Prostate gland (tissue), 2 donors: ENCODE measurements at regions not wholly inside any gene's neighbourhood (a gene's known extent, or its start where the extent isn't known, plus 50 kb on each side); places are given as distances from the start of the nearest gene placed in this dataset.

Experiments used
- DNase-seq: peaks from one replicate; pipeline ENCODE4 v3.0.0-alpha.2; 2019; ENCODE audit warnings: low spot score
- H3K27ac ChIP-seq, 2 donors: fragments of 200-600 bp; sonication (generic); 2 replicates each; pipeline ENCODE4 v1.5.1; 2017 to 2019
- H3K27me3 ChIP-seq: fragments of 200-600 bp; sonication (generic); replicated peaks from 2 replicates; pipeline ENCODE4 v1.5.1; 2019; ENCODE audit not compliant: insufficient read depth
- H3K36me3 ChIP-seq, 2 donors: fragments of 200-600 bp; sonication (generic); 1 replicate in 1 of 2; 2 replicates in 1 of 2; pipeline versions ENCODE4 v1.5.1 to v1.8.1; 2017 to 2019
- H3K4me1 ChIP-seq: fragments of 200-600 bp; sonication (generic); replicated peaks from 2 replicates; pipeline ENCODE4 v1.5.1; 2019
- H3K4me3 ChIP-seq, 2 donors: fragments of 200-600 bp; sonication (generic); 2 replicates each; pipeline ENCODE4 v1.5.1; 2017 to 2019
- H3K9me3 ChIP-seq: fragments of 200-600 bp; sonication (generic); 2 replicates; pipeline ENCODE4 v1.5.1; 2017
- POLR2A ChIP-seq: fragments of 450-650 bp; IDR thresholded peaks from one replicate; pipeline ENCODE4 v1.6.1; 2016; ENCODE audit warnings: antibody characterized with exemption, mild to moderate bottlenecking
- POLR2AphosphoS5 ChIP-seq: sonication (generic); formaldehyde crosslinking; IDR thresholded peaks from one replicate; pipeline ENCODE4 v1.6.1; 2017; ENCODE audit warnings: antibody characterized with exemption
- WGBS: methylation state at CpG from one replicate; pipeline ENCODE4 v1.1.5; 2018; 5-methylcytosine and 5-hydroxymethylcytosine counted together
- intact Hi-C: fragments of 100-400 bp; cut with DNase I; formaldehyde crosslinking; loops from one replicate; pipeline ENCODE4 v1.14.2; 2022
- TF ChIP-seq, protein P1 (sequence below), 4 experiments: fragments of 200-600 bp in 2 of 4; fragments of 450-650 bp in 2 of 4; sonication (generic) in 2 of 4; IDR thresholded peaks; 1 replicate in 3 of 4; 2 replicates in 1 of 4; pipeline ENCODE4 v1.5.1; 2016 to 2019; ENCODE audit warnings: antibody characterized with exemption in 4 of 4, mild to moderate bottlenecking in 2 of 4, moderate library complexity in 2 of 4

DNA sequence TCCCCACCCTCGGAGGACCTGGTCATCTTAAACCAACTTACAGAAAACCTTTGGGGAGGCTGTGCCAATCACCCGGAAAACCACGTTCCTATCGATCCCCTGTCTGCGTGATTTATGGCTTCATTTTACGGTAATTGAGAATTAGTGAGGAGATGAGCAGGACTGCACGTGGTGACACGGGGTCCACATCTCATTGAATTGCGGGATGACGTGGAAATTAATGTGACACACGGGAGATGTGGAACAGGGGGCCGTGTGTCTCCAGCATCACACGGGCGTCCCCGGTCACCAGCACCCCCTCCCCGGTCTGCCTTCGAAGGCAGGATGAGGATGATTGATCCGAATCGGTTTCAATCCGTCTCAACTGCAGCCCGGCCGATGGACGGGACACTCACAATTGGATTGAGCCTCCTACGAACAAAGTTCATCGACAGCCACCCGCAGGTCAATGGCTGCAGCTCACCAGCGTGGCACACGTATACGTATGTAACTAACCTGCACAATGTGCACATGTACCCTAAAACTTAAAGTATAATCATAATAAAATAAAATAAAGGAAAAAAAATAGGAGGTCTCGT is 160.3 kb downstream of the SHOX start:
- Histone ChIP-seq H3K9me3 (no peaks in the 10 kb centered on the region), H3K27ac (no peak overlapping the region), H3K4me3 (no peak overlapping the region), H3K27me3 (peaks cover 2% of the 10 kb centered on the region), H3K36me3 (no peaks in the 10 kb centered on the region), H3K4me1 (no peaks in the 10 kb centered on the region)
- 21% methylated on average over 30 of the region's 30 CpGs for WGBS
- intact Hi-C loops = no loop called here
- no peak for DNase-seq
- TF ChIP-seq POLR2AphosphoS5 (no peak), POLR2A (no peak)
- TF ChIP-seq, protein P1, sequence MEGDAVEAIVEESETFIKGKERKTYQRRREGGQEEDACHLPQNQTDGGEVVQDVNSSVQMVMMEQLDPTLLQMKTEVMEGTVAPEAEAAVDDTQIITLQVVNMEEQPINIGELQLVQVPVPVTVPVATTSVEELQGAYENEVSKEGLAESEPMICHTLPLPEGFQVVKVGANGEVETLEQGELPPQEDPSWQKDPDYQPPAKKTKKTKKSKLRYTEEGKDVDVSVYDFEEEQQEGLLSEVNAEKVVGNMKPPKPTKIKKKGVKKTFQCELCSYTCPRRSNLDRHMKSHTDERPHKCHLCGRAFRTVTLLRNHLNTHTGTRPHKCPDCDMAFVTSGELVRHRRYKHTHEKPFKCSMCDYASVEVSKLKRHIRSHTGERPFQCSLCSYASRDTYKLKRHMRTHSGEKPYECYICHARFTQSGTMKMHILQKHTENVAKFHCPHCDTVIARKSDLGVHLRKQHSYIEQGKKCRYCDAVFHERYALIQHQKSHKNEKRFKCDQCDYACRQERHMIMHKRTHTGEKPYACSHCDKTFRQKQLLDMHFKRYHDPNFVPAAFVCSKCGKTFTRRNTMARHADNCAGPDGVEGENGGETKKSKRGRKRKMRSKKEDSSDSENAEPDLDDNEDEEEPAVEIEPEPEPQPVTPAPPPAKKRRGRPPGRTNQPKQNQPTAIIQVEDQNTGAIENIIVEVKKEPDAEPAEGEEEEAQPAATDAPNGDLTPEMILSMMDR (IDR thresholded peaks at IDR 0.05) = no peak

DNA sequence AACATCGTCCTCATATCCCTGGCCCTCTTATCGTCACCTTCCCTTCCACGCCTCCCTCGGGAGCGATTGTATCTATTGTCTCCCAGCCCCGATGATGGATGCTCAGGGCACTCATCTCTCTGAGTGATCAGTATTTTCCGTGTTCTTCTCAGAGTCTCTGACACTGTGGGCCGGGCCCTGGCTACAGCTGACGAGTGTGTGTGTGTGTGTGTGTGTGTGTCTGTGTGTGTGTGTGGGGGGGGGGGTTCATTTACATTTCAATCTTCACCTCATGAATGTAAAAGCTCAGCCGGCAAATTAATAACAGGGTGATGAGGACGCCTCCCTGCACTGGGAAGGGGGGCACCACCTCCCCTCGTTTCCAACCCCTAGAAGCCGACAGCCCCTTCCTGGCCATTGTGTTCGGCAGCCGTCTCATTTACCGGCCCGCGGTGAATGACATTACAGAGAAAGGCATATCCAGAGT is 159.5 kb downstream of the SHOX start:
- H3K36me3 ChIP-seq = no peaks in the 10 kb centered on the region
- no peaks in the 10 kb centered on the region for H3K4me1 ChIP-seq
- H3K9me3 ChIP-seq = no peaks in the 10 kb centered on the region
- intact Hi-C loops = no loop called here
- 12% methylated on average over 18 of the region's 18 CpGs for WGBS
- no peak overlapping the region for H3K27ac ChIP-seq
- no peak overlapping the region for H3K4me3 ChIP-seq
- peaks cover 2% of the 10 kb centered on the region for H3K27me3 ChIP-seq
- TF ChIP-seq, protein P1 (IDR thresholded peaks at IDR 0.05) = no peak
- TF ChIP-seq POLR2A = no peak
- no peak for TF ChIP-seq POLR2AphosphoS5
- DNase-seq = no peak

DNA sequence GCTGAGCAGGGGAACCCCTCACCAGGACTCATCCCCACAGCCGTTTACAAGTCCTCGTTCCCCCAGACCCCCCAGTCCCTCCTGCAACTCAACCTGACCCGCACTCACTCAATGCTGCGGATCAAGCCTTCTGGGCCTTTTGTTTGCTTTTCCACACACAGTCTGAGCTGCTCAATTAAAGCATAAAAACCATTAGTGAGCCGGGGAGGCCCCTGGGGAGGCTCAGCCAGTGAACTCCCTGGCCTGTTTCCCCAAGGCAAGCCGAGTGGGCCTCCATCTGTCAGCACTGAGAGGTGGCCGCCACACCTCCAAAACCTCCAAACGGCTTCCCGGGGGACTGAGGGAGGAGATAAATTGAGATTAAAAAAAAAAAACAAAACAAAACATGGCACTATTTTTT is 158.5 kb downstream of the SHOX start:
- DNase-seq = no peak
- Histone ChIP-seq H3K36me3 (no peaks in the 10 kb centered on the region), H3K9me3 (no peaks in the 10 kb centered on the region), H3K4me3 (no peak overlapping the region), H3K27ac (no peak overlapping the region), H3K4me1 (no peaks in the 10 kb centered on the region), H3K27me3 (peaks cover 2% of the 10 kb centered on the region)
- no peak for TF ChIP-seq POLR2A
- TF ChIP-seq POLR2AphosphoS5 = no peak
- TF ChIP-seq, protein P1 (IDR thresholded peaks at IDR 0.05) = no peak
- 17% methylated on average over 9 of the region's 9 CpGs for WGBS
- intact Hi-C loops = no loop called here

- no peak for TF ChIP-seq POLR2AphosphoS5
- TF ChIP-seq, protein P1 (IDR thresholded peaks at IDR 0.05) = no peak
- no peak for TF ChIP-seq POLR2A
- DNase-seq = no peak
- WGBS = 31% methylated on average over 6 of the region's 6 CpGs
- intact Hi-C loops = no loop called here
- Histone ChIP-seq H3K27ac (no peak overlapping the region), H3K4me1 (no peaks in the 10 kb centered on the region), H3K36me3 (no peaks in the 10 kb centered on the region), H3K27me3 (peaks cover 2% of the 10 kb centered on the region), H3K9me3 (no peaks in the 10 kb centered on the region), H3K4me3 (no peak overlapping the region)
Measured at GRCh38 chrX:786441-786881, 155.9 kb downstream of the SHOX start.

GRCh38 chrX:784829-785228 is 154.2 kb downstream of the SHOX start:
- Histone ChIP-seq H3K9me3 (no peaks in the 10 kb centered on the region), H3K27ac (no peak overlapping the region), H3K4me1 (no peaks in the 10 kb centered on the region), H3K36me3 (no peaks in the 10 kb centered on the region), H3K4me3 (no peak overlapping the region), H3K27me3 (no peaks in the 10 kb centered on the region)
- DNase-seq = no peak
- intact Hi-C loops = no loop called here
- 85% methylated on average over 13 of the region's 13 CpGs for WGBS
- TF ChIP-seq, protein P1 (IDR thresholded peaks at IDR 0.05) = no peak
- TF ChIP-seq POLR2AphosphoS5 (no peak), POLR2A (no peak)
